ENCODE measurements at regions not wholly inside any gene's neighbourhood (a gene's known extent, or its start where the extent isn't known, plus 50 kb on each side); places are given as distances from the start of the nearest gene placed in this dataset.
"Not testable (repeated sequence)": the region's sequence is repeated elsewhere in the genome, so short reads cannot be mapped to it uniquely, and the experiment has no call there.

GRCh38 chr15:24394303-24394702 lies 281.3 kb upstream of the NPAP1 start:
- H3K27ac Mint-ChIP-seq, result no peak overlapping the region
- intact Hi-C loops (cut with micrococcal nuclease), result no loop called here

DNA sequence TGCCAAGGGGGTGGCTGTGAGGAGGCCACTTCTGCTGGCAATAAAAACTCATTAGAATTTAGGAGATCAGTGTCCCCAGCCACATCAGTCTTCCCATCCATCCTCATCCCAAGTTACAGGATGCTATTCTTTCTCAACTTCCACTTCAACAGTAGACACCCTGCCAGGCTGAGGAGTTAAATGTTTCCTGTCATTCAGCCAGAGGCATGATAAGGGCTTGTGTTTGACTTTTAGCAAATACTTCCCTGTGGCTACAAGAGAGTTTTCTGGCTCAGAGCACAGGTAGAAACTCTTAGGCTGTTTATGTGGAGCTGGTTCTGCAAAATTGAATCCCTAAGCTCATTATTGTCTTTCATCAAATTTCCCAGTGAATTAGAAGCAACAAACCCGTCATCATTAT lies 262.9 kb upstream of the NPAP1 start:
- H3K27me3 ChIP-seq (ENCODE audit: insufficient read depth, low read length); H3K36me3 ChIP-seq (ENCODE audit: insufficient read depth, low read length); H3K4me1 Mint-ChIP-seq; H3K27me3 Mint-ChIP-seq; DNase-seq; H3K9me3 ChIP-seq (ENCODE audit: control insufficient read depth in 1 of 2, low read length in 2 of 2); CTCF ChIA-PET (ENCODE audit: partially characterized antibody); H3K4me3 ChIP-seq (ENCODE audit: low read length in 2 of 2); H3K4me3 Mint-ChIP-seq; H3K27ac Mint-ChIP-seq; H3K4me1 ChIP-seq (ENCODE audit: insufficient read depth, low read length); intact Hi-C loops (cut with micrococcal nuclease); POLR2A ChIA-PET (ENCODE audit: partially characterized antibody); H3K36me3 Mint-ChIP-seq; H3K27ac ChIP-seq (ENCODE audit: low read depth, low read length): not testable (repeated sequence)
- H3K9me3 Mint-ChIP-seq, result peaks cover 3 to 19% (median 10%) of the 10 kb centered on the region in 8 donors

More at GRCh38 chr15:24394303-24394702, 281.3 kb upstream of the NPAP1 start:
- Histone ChIP-seq H3K27me3 (ENCODE audit: insufficient read depth, low read length) (no peaks in the 10 kb centered on the region), H3K4me3 (ENCODE audit: low read length in 2 of 2) (no peak overlapping the region), H3K27ac (ENCODE audit: low read depth, low read length) (no peak overlapping the region), H3K36me3 (ENCODE audit: insufficient read depth, low read length) (no peaks in the 10 kb centered on the region), H3K4me1 (ENCODE audit: insufficient read depth, low read length) (no peaks in the 10 kb centered on the region), H3K9me3 (ENCODE audit: control insufficient read depth in 1 of 2, low read length in 2 of 2) (no peaks in the 10 kb centered on the region)
- H3K36me3 Mint-ChIP-seq, result no peaks in the 10 kb centered on the region
- no peak overlapping the region for H3K4me3 Mint-ChIP-seq
- DNase-seq, result no peak
- CTCF ChIA-PET (ENCODE audit: partially characterized antibody), result no interaction called here
- POLR2A ChIA-PET (ENCODE audit: partially characterized antibody), result no interaction called here
- H3K27me3 Mint-ChIP-seq, result no peaks in the 10 kb centered on the region
- H3K9me3 Mint-ChIP-seq, result peaks cover 0 to 10% (median 2%) of the 10 kb centered on the region in 8 donors
- no peaks in the 10 kb centered on the region for H3K4me1 Mint-ChIP-seq

GRCh38 chr15:24426286-24427054 lies 249.1 kb upstream of the NPAP1 start:
- H3K9me3 Mint-ChIP-seq; H3K4me3 ChIP-seq (ENCODE audit: low read length in 2 of 2); H3K36me3 Mint-ChIP-seq; intact Hi-C loops (cut with micrococcal nuclease); H3K27ac ChIP-seq (ENCODE audit: low read depth, low read length); H3K4me3 Mint-ChIP-seq; H3K27me3 ChIP-seq (ENCODE audit: insufficient read depth, low read length); H3K36me3 ChIP-seq (ENCODE audit: insufficient read depth, low read length); H3K27me3 Mint-ChIP-seq; CTCF ChIA-PET (ENCODE audit: partially characterized antibody); H3K27ac Mint-ChIP-seq; POLR2A ChIA-PET (ENCODE audit: partially characterized antibody); DNase-seq; H3K9me3 ChIP-seq (ENCODE audit: control insufficient read depth in 1 of 2, low read length in 2 of 2); H3K4me1 ChIP-seq (ENCODE audit: insufficient read depth, low read length); H3K4me1 Mint-ChIP-seq: not testable (repeated sequence)

- DNase-seq; H3K4me1 Mint-ChIP-seq; H3K36me3 ChIP-seq (ENCODE audit: insufficient read depth, low read length); H3K27me3 ChIP-seq (ENCODE audit: insufficient read depth, low read length); H3K9me3 Mint-ChIP-seq; H3K9me3 ChIP-seq (ENCODE audit: control insufficient read depth in 1 of 2, low read length in 2 of 2); POLR2A ChIA-PET (ENCODE audit: partially characterized antibody); H3K27ac ChIP-seq (ENCODE audit: low read depth, low read length); intact Hi-C loops (cut with micrococcal nuclease); H3K27me3 Mint-ChIP-seq; H3K4me1 ChIP-seq (ENCODE audit: insufficient read depth, low read length); H3K4me3 Mint-ChIP-seq; H3K36me3 Mint-ChIP-seq; CTCF ChIA-PET (ENCODE audit: partially characterized antibody); H3K4me3 ChIP-seq (ENCODE audit: low read length in 2 of 2); H3K27ac Mint-ChIP-seq: not testable (repeated sequence)
Measured at GRCh38 chr15:24427055-24427400, 248.5 kb upstream of the NPAP1 start.

DNA sequence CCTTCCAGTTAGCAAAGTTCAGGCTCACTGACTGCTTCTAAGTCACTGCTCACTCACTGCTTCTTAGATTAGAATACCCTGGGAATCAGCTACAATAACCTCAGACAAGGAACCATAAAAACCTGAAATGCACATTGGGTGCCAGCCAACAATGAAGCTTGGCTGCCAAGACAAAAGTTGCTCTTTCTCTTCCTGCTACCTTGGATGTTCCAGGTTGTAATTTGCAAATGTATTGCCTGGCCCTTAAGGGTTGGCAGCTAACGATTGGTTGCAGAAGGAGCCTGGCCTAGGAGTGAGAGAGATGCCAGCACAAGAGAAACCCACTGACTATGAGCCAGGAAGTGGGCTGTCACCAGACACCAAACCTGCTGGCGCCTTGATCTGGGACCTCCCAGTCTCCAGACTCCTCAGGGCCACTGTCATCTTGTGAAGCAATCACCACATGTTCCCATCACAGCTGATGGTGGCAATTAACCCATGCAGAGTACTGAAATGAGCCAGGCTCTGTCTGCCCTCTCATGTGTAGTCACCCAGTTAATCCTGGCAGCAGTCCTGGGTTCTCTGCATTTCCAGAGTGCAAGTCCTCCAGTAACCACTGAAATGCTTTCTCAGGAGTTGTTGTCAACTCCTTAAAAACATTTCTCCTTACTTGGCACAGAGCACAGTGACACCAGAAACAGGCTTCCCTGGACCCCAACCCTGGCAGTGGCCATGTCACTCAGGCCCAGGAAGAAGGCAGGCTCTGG lies 240.3 kb upstream of the NPAP1 start:
- H3K9me3 Mint-ChIP-seq, result peaks cover 0 to 11% (median 3%) of the 10 kb centered on the region in 8 donors
- H3K4me1 Mint-ChIP-seq; intact Hi-C loops (cut with micrococcal nuclease); H3K27me3 Mint-ChIP-seq; H3K4me3 Mint-ChIP-seq; POLR2A ChIA-PET (ENCODE audit: partially characterized antibody); H3K27ac ChIP-seq (ENCODE audit: low read depth, low read length); H3K9me3 ChIP-seq (ENCODE audit: control insufficient read depth in 1 of 2, low read length in 2 of 2); H3K36me3 ChIP-seq (ENCODE audit: insufficient read depth, low read length); DNase-seq; H3K36me3 Mint-ChIP-seq; H3K27me3 ChIP-seq (ENCODE audit: insufficient read depth, low read length); H3K27ac Mint-ChIP-seq; H3K4me1 ChIP-seq (ENCODE audit: insufficient read depth, low read length); CTCF ChIA-PET (ENCODE audit: partially characterized antibody); H3K4me3 ChIP-seq (ENCODE audit: low read length in 2 of 2): not testable (repeated sequence)

DNA sequence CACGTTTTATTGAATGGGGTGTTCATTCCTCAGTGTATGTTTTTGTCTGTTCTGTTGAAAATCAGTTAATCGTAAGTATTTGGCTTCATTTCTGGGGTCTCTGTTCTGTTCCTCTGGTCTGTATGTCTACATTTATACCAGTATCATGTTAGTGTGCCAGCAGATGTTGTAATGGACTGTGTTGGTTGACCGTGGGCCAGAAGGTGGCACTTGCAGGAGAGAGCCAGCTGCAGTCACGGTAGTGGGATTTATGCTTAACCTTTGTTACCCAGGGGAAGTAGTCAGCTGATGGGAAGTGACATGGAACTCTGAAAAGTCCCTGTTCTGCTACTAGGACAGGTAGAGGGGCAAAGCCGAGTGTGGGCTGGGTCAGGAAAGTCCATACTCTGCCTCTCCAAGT lies 238.3 kb upstream of the NPAP1 start:
- H3K27me3 ChIP-seq (ENCODE audit: insufficient read depth, low read length); H3K36me3 Mint-ChIP-seq; POLR2A ChIA-PET (ENCODE audit: partially characterized antibody); H3K36me3 ChIP-seq (ENCODE audit: insufficient read depth, low read length); H3K27me3 Mint-ChIP-seq; H3K9me3 ChIP-seq (ENCODE audit: control insufficient read depth in 1 of 2, low read length in 2 of 2); DNase-seq; H3K4me3 Mint-ChIP-seq; H3K4me1 Mint-ChIP-seq; H3K27ac ChIP-seq (ENCODE audit: low read depth, low read length); H3K4me1 ChIP-seq (ENCODE audit: insufficient read depth, low read length); H3K27ac Mint-ChIP-seq; intact Hi-C loops (cut with micrococcal nuclease); CTCF ChIA-PET (ENCODE audit: partially characterized antibody); H3K4me3 ChIP-seq (ENCODE audit: low read length in 2 of 2): not testable (repeated sequence)
- H3K9me3 Mint-ChIP-seq, result peaks cover 0 to 13% (median 3%) of the 10 kb centered on the region in 8 donors

DNA sequence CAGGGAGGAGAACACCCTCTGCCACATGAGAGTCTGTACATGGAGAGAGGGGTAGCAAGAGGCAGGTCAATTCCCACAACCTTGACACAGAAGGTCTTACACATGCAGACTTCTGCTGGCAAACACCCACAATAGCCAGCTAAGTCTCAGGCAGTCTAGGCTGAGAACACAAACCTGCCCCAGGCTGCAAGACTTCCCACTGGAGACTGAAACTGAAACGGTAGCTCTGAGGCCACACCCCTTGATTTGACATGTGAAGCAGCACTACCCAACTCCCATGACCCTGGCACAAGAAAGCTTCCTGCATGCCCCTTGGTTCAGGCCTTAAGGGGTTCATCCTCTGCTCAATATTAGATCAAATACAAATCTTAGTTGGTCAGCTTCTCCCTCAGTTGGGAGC lies 237.8 kb upstream of the NPAP1 start:
- POLR2A ChIA-PET (ENCODE audit: partially characterized antibody); H3K9me3 ChIP-seq (ENCODE audit: control insufficient read depth in 1 of 2, low read length in 2 of 2); H3K4me3 Mint-ChIP-seq; H3K4me3 ChIP-seq (ENCODE audit: low read length in 2 of 2); intact Hi-C loops (cut with micrococcal nuclease); CTCF ChIA-PET (ENCODE audit: partially characterized antibody); H3K36me3 Mint-ChIP-seq; H3K4me1 ChIP-seq (ENCODE audit: insufficient read depth, low read length); H3K27me3 ChIP-seq (ENCODE audit: insufficient read depth, low read length); H3K36me3 ChIP-seq (ENCODE audit: insufficient read depth, low read length); H3K27ac ChIP-seq (ENCODE audit: low read depth, low read length); DNase-seq; H3K27me3 Mint-ChIP-seq; H3K4me1 Mint-ChIP-seq; H3K27ac Mint-ChIP-seq: not testable (repeated sequence)
- H3K9me3 Mint-ChIP-seq, result peaks cover 0 to 13% (median 3%) of the 10 kb centered on the region in 8 donors

All from CD4-positive, alpha-beta memory T cell (primary cell).